K562 (cell line): ENCODE measurements at regions not wholly inside any gene's neighbourhood (a gene's known extent, or its start where the extent isn't known, plus 50 kb on each side); places are given as distances from the start of the nearest gene placed in this dataset.

Experiments used
- ARID2 ChIP-seq: fragments of 450-650 bp; IDR thresholded peaks from 2 replicates; pipeline ENCODE4 v1.6.1; 2017; ENCODE audit warnings: antibody characterized with exemption, mild to moderate bottlenecking
- CREB1 ChIP-seq, 2 experiments: sonication (generic) in 1 of 2; formaldehyde crosslinking in 1 of 2; IDR thresholded peaks; 2 replicates each; pipeline versions ENCODE4 v1.6.1 to v1.8.0; 2012 to 2022; ENCODE audit warnings: inconsistent platforms in 1 of 2, mild to moderate bottlenecking in 1 of 2, missing genetic modification reagents in 1 of 2, moderate library complexity in 1 of 2
- DMBX1 ChIP-seq: fragments of 250-450 bp; sonication (Bioruptor Pico); IDR thresholded peaks from 2 replicates; pipeline ENCODE4 v1.8.0; 2022; ENCODE audit warnings: inconsistent platforms, mild to moderate bottlenecking, moderate library complexity, borderline replicate concordance
- NFE2 ChIP-seq: IDR thresholded peaks from 2 replicates; pipeline ENCODE4 v1.6.1; 2014; ENCODE audit warnings: antibody characterized with exemption, low read depth
- POU5F1 ChIP-seq: fragments of 150-350 bp; IDR thresholded peaks from 2 replicates; pipeline ENCODE4 v1.6.1; 2014; ENCODE audit warnings: borderline replicate concordance, low read length, low read depth, mild to moderate bottlenecking; ENCODE audit not compliant: partially characterized antibody
- TOE1 ChIP-seq, 2 experiments: fragments of 450-650 bp in 1 of 2; sonication (generic) in 1 of 2; formaldehyde crosslinking in 1 of 2; IDR thresholded peaks; 2 replicates each; pipeline versions ENCODE4 v1.7.1 to v1.8.0; 2016 to 2022; ENCODE audit warnings: borderline replicate concordance in 2 of 2, mild to moderate bottlenecking in 2 of 2, antibody characterized with exemption in 1 of 2, inconsistent platforms in 1 of 2, low read depth in 1 of 2, missing genetic modification reagents in 1 of 2, moderate library complexity in 1 of 2
- ZNF507 ChIP-seq: conservative IDR thresholded peaks from 2 replicates; pipeline ENCODE4 v1.6.1; 2017; ENCODE audit warnings: missing genetic modification characterization, missing compliant biosample characterization
- ZNF76 ChIP-seq: fragments of 250-450 bp; sonication (Bioruptor Pico); IDR thresholded peaks from 2 replicates; pipeline ENCODE4 v1.4.0; 2020; ENCODE audit warnings: mild to moderate bottlenecking, moderate library complexity, borderline replicate concordance
- TF ChIP-seq, protein P1 (sequence below): fragments of 250-450 bp; sonication (Bioruptor Pico); IDR thresholded peaks from 2 replicates; pipeline ENCODE4 v1.5.0; 2022; ENCODE audit warnings: mild to moderate bottlenecking
- TF ChIP-seq, protein P2 (sequence below): fragments of 250-450 bp; sonication (Bioruptor Pico); IDR thresholded peaks from 2 replicates; pipeline ENCODE4 v1.8.0; 2021; ENCODE audit warnings: borderline replicate concordance, mild to moderate bottlenecking, moderate library complexity; ENCODE audit not compliant: poor library complexity, severe bottlenecking
- TF ChIP-seq, protein P3 (sequence below): fragments of 250-450 bp; sonication (Bioruptor Pico); IDR thresholded peaks from 2 replicates; pipeline ENCODE4 v1.4.0; 2020; ENCODE audit warnings: mild to moderate bottlenecking, moderate library complexity
- TF ChIP-seq, protein P4 (sequence below): fragments of 250-450 bp; sonication (Bioruptor Pico); IDR thresholded peaks from 2 replicates; pipeline ENCODE4 v1.8.0; 2021; ENCODE audit warnings: moderate library complexity, mild to moderate bottlenecking, inconsistent platforms
- TF ChIP-seq, protein P5 (sequence below): fragments of 450-650 bp; IDR thresholded peaks from 2 replicates; pipeline ENCODE4 v1.6.1; 2018; ENCODE audit not compliant: partially characterized antibody

DNA sequence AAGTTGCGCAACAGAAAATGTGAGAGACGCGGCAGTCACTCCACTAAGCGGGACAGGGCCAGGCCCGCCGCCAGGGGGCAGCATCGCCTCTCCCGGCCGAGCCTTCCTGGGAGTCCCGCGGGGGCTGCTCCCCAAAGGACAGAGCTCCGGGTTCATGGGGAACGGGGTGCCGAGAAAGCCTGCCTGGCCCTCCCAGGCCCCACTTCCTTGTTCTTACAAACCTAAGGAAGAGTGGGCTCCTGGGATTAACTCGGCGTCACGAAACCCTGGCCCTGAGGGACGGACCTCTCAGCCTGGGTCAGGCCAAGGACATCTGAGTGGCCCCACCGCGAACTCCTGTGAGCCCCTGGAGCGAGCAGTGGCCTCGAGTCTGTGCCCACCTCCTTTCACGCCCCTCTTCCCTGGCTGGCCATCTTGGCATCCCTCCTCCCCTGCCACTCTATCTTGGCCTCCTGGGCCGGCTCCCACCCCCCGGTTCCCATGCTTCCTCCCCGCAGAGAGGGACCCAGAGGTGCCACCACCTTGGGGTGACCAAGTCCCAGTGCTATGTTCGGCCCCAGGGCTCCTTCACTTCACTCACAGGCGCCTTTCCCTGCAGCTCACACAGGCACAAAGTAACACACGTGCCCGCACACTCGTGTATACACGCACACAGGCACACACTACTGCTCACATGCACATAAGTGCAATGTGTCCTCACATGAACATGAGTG, 99.9 kb upstream of the FGF3 start (continued):
- TF ChIP-seq, protein P1, sequence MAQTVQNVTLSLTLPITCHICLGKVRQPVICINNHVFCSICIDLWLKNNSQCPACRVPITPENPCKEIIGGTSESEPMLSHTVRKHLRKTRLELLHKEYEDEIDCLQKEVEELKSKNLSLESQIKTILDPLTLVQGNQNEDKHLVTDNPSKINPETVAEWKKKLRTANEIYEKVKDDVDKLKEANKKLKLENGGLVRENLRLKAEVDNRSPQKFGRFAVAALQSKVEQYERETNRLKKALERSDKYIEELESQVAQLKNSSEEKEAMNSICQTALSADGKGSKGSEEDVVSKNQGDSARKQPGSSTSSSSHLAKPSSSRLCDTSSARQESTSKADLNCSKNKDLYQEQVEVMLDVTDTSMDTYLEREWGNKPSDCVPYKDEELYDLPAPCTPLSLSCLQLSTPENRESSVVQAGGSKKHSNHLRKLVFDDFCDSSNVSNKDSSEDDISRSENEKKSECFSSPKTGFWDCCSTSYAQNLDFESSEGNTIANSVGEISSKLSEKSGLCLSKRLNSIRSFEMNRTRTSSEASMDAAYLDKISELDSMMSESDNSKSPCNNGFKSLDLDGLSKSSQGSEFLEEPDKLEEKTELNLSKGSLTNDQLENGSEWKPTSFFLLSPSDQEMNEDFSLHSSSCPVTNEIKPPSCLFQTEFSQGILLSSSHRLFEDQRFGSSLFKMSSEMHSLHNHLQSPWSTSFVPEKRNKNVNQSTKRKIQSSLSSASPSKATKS (CRISPR knock-in tag), result no peak
- TF ChIP-seq CREB1 (IDR thresholded peaks at IDR 0.05) (no peak; the same call in 1 of the 2 replicates), CREB1 (CRISPR knock-in tag; IDR thresholded peaks at IDR 0.05) (no peak), NFE2 (no peak), POU5F1 (no peak), DMBX1 (CRISPR knock-in tag) (no peak), ARID2 (peak; percentile 57; the same call in 1 of the 2 replicates), TOE1 (IDR thresholded peaks at IDR 0.05; ENCODE audit: borderline replicate concordance) (no peak), TOE1 (CRISPR knock-in tag; IDR thresholded peaks at IDR 0.05; ENCODE audit: borderline replicate concordance, low read depth) (no peak), ZNF507 (no peak), ZNF76 (no peak)
- TF ChIP-seq, protein P2, sequence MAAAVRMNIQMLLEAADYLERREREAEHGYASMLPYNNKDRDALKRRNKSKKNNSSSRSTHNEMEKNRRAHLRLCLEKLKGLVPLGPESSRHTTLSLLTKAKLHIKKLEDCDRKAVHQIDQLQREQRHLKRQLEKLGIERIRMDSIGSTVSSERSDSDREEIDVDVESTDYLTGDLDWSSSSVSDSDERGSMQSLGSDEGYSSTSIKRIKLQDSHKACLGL, result no peak
- TF ChIP-seq, protein P3, sequence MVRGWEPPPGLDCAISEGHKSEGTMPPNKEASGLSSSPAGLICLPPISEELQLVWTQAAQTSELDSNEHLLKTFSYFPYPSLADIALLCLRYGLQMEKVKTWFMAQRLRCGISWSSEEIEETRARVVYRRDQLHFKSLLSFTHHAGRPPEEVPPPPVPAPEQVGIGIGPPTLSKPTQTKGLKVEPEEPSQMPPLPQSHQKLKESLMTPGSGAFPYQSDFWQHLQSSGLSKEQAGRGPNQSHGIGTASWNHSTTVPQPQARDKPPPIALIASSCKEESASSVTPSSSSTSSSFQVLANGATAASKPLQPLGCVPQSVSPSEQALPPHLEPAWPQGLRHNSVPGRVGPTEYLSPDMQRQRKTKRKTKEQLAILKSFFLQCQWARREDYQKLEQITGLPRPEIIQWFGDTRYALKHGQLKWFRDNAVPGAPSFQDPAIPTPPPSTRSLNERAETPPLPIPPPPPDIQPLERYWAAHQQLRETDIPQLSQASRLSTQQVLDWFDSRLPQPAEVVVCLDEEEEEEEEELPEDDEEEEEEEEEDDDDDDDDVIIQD (CRISPR knock-in tag), result no peak; the same call in 1 of the 2 replicates
- TF ChIP-seq, protein P4, sequence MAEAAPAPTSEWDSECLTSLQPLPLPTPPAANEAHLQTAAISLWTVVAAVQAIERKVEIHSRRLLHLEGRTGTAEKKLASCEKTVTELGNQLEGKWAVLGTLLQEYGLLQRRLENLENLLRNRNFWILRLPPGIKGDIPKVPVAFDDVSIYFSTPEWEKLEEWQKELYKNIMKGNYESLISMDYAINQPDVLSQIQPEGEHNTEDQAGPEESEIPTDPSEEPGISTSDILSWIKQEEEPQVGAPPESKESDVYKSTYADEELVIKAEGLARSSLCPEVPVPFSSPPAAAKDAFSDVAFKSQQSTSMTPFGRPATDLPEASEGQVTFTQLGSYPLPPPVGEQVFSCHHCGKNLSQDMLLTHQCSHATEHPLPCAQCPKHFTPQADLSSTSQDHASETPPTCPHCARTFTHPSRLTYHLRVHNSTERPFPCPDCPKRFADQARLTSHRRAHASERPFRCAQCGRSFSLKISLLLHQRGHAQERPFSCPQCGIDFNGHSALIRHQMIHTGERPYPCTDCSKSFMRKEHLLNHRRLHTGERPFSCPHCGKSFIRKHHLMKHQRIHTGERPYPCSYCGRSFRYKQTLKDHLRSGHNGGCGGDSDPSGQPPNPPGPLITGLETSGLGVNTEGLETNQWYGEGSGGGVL (CRISPR knock-in tag), result no peak
- TF ChIP-seq, protein P5, sequence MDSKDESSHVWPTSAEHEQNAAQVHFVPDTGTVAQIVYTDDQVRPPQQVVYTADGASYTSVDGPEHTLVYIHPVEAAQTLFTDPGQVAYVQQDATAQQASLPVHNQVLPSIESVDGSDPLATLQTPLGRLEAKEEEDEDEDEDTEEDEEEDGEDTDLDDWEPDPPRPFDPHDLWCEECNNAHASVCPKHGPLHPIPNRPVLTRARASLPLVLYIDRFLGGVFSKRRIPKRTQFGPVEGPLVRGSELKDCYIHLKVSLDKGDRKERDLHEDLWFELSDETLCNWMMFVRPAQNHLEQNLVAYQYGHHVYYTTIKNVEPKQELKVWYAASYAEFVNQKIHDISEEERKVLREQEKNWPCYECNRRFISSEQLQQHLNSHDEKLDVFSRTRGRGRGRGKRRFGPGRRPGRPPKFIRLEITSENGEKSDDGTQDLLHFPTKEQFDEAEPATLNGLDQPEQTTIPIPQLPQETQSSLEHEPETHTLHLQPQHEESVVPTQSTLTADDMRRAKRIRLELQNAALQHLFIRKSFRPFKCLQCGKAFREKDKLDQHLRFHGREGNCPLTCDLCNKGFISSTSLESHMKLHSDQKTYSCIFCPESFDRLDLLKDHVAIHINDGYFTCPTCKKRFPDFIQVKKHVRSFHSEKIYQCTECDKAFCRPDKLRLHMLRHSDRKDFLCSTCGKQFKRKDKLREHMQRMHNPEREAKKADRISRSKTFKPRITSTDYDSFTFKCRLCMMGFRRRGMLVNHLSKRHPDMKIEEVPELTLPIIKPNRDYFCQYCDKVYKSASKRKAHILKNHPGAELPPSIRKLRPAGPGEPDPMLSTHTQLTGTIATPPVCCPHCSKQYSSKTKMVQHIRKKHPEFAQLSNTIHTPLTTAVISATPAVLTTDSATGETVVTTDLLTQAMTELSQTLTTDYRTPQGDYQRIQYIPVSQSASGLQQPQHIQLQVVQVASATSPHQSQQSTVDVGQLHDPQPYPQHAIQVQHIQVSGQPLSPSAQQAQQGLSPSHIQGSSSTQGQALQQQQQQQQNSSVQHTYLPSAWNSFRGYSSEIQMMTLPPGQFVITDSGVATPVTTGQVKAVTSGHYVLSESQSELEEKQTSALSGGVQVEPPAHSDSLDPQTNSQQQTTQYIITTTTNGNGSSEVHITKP, result no peak
